ENCODE measurements at regions not wholly inside any gene's neighbourhood (a gene's known extent, or its start where the extent isn't known, plus 50 kb on each side); places are given as distances from the start of the nearest gene placed in this dataset.

- ATAC-seq: no peak
- Mint-ChIP-seq H3K27ac (no peak overlapping the region), H3K27me3 (peaks cover 28% of the 10 kb centered on the region), H3K9me3 (peaks cover 4% of the 10 kb centered on the region), H3K4me3 (no peak overlapping the region), H3K36me3 (no peaks in the 10 kb centered on the region), H3K4me1 (no peaks in the 10 kb centered on the region)
These were observed 77.3 kb downstream of the COPS8 start for GRCh38 chr2:237162959-237163358.

GRCh38 chr2:237164474-237165042 lies 78.9 kb downstream of the COPS8 start:
- ATAC-seq: no peak
- Mint-ChIP-seq H3K27ac (no peak overlapping the region), H3K4me3 (no peak overlapping the region), H3K4me1 (no peaks in the 10 kb centered on the region), H3K9me3 (peaks cover 15% of the 10 kb centered on the region), H3K27me3 (peaks cover 28% of the 10 kb centered on the region), H3K36me3 (no peaks in the 10 kb centered on the region)

GRCh38 chr2:237165405-237166276 lies 80.0 kb downstream of the COPS8 start:
- H3K27me3 Mint-ChIP-seq: peaks cover 28% of the 10 kb centered on the region
- no peak overlapping the region for H3K4me3 Mint-ChIP-seq
- no peak overlapping the region for H3K27ac Mint-ChIP-seq
- peaks cover 17% of the 10 kb centered on the region for H3K9me3 Mint-ChIP-seq
- H3K4me1 Mint-ChIP-seq: no peaks in the 10 kb centered on the region
- H3K36me3 Mint-ChIP-seq: no peaks in the 10 kb centered on the region
- no peak for ATAC-seq

GRCh38 chr2:237167038-237167437 lies 81.3 kb downstream of the COPS8 start:
- Mint-ChIP-seq H3K9me3 (peaks cover 17% of the 10 kb centered on the region), H3K27ac (no peak overlapping the region), H3K36me3 (no peaks in the 10 kb centered on the region), H3K4me1 (no peaks in the 10 kb centered on the region), H3K4me3 (no peak overlapping the region), H3K27me3 (peaks cover 28% of the 10 kb centered on the region)
- ATAC-seq: no peak

GRCh38 chr2:237167934-237168333 lies 82.2 kb downstream of the COPS8 start:
- ATAC-seq: no peak
- H3K4me1 Mint-ChIP-seq: no peaks in the 10 kb centered on the region
- no peak overlapping the region for H3K27ac Mint-ChIP-seq
- no peak overlapping the region for H3K4me3 Mint-ChIP-seq
- H3K9me3 Mint-ChIP-seq: peaks cover 20% of the 10 kb centered on the region
- H3K27me3 Mint-ChIP-seq: peaks cover 35% of the 10 kb centered on the region
- H3K36me3 Mint-ChIP-seq: no peaks in the 10 kb centered on the region

- peaks cover 23% of the 10 kb centered on the region for H3K9me3 Mint-ChIP-seq
- H3K27ac Mint-ChIP-seq: no peak overlapping the region
- peaks cover 37% of the 10 kb centered on the region for H3K27me3 Mint-ChIP-seq
- no peak overlapping the region for H3K4me3 Mint-ChIP-seq
- no peaks in the 10 kb centered on the region for H3K36me3 Mint-ChIP-seq
- no peaks in the 10 kb centered on the region for H3K4me1 Mint-ChIP-seq
- ATAC-seq: no peak
These were observed 84.3 kb downstream of the COPS8 start for GRCh38 chr2:237170020-237170419.

GRCh38 chr2:237171396-237171795 lies 85.7 kb downstream of the COPS8 start:
- Mint-ChIP-seq H3K36me3 (no peaks in the 10 kb centered on the region), H3K9me3 (peaks cover 26% of the 10 kb centered on the region), H3K4me3 (no peak overlapping the region), H3K27ac (no peak overlapping the region), H3K4me1 (no peaks in the 10 kb centered on the region), H3K27me3 (peaks cover 24% of the 10 kb centered on the region)
- no peak for ATAC-seq

- no peak for ATAC-seq
- peaks cover 20% of the 10 kb centered on the region for H3K27me3 Mint-ChIP-seq
- no peak overlapping the region for H3K27ac Mint-ChIP-seq
- no peaks in the 10 kb centered on the region for H3K36me3 Mint-ChIP-seq
- no peak overlapping the region for H3K4me3 Mint-ChIP-seq
- H3K9me3 Mint-ChIP-seq: peaks cover 26% of the 10 kb centered on the region
- H3K4me1 Mint-ChIP-seq: no peaks in the 10 kb centered on the region
These were observed 86.2 kb downstream of the COPS8 start for GRCh38 chr2:237171881-237172280.

GRCh38 chr2:237177052-237177451 lies 91.4 kb downstream of the COPS8 start:
- peaks cover 22% of the 10 kb centered on the region for H3K27me3 Mint-ChIP-seq
- H3K27ac Mint-ChIP-seq: no peak overlapping the region
- no peaks in the 10 kb centered on the region for H3K36me3 Mint-ChIP-seq
- H3K4me3 Mint-ChIP-seq: no peak overlapping the region
- H3K9me3 Mint-ChIP-seq: peaks cover 11% of the 10 kb centered on the region
- ATAC-seq: no peak
- no peaks in the 10 kb centered on the region for H3K4me1 Mint-ChIP-seq

GRCh38 chr2:237177986-237178385 lies 92.3 kb downstream of the COPS8 start:
- Mint-ChIP-seq H3K27me3 (peaks cover 14% of the 10 kb centered on the region), H3K36me3 (no peaks in the 10 kb centered on the region), H3K9me3 (peaks cover 8% of the 10 kb centered on the region), H3K4me3 (no peak overlapping the region), H3K4me1 (no peaks in the 10 kb centered on the region), H3K27ac (no peak overlapping the region)
- ATAC-seq: no peak

- Mint-ChIP-seq H3K4me1 (no peaks in the 10 kb centered on the region), H3K27ac (no peak overlapping the region), H3K36me3 (no peaks in the 10 kb centered on the region), H3K9me3 (peaks cover 6% of the 10 kb centered on the region), H3K27me3 (peaks cover 10% of the 10 kb centered on the region), H3K4me3 (no peak overlapping the region)
- no peak for ATAC-seq
These were observed 92.7 kb downstream of the COPS8 start for GRCh38 chr2:237178396-237178795.

GRCh38 chr2:237179161-237179560 lies 93.5 kb downstream of the COPS8 start:
- ATAC-seq: no peak
- Mint-ChIP-seq H3K27me3 (peaks cover 5% of the 10 kb centered on the region), H3K36me3 (no peaks in the 10 kb centered on the region), H3K9me3 (peaks cover 3% of the 10 kb centered on the region), H3K27ac (no peak overlapping the region), H3K4me3 (no peak overlapping the region), H3K4me1 (no peaks in the 10 kb centered on the region)

GRCh38 chr2:237180187-237180586 lies 94.5 kb downstream of the COPS8 start:
- no peaks in the 10 kb centered on the region for H3K36me3 Mint-ChIP-seq
- ATAC-seq: no peak
- no peak overlapping the region for H3K27ac Mint-ChIP-seq
- peaks cover 5% of the 10 kb centered on the region for H3K27me3 Mint-ChIP-seq
- no peak overlapping the region for H3K4me3 Mint-ChIP-seq
- H3K9me3 Mint-ChIP-seq: peaks cover 2% of the 10 kb centered on the region
- H3K4me1 Mint-ChIP-seq: no peaks in the 10 kb centered on the region

GRCh38 chr2:237180987-237181386 lies 95.3 kb downstream of the COPS8 start:
- Mint-ChIP-seq H3K36me3 (no peaks in the 10 kb centered on the region), H3K9me3 (no peaks in the 10 kb centered on the region), H3K27ac (no peak overlapping the region), H3K4me1 (no peaks in the 10 kb centered on the region), H3K27me3 (peaks cover 5% of the 10 kb centered on the region), H3K4me3 (no peak overlapping the region)
- ATAC-seq: no peak

GRCh38 chr2:237181844-237182243 lies 96.2 kb downstream of the COPS8 start:
- Mint-ChIP-seq H3K4me3 (no peak overlapping the region), H3K4me1 (no peaks in the 10 kb centered on the region), H3K36me3 (no peaks in the 10 kb centered on the region), H3K27ac (no peak overlapping the region), H3K27me3 (peaks cover 5% of the 10 kb centered on the region), H3K9me3 (no peaks in the 10 kb centered on the region)
- ATAC-seq: no peak

All from stimulated activated memory B cell treated with anti-CD40 and anti-IgM and Interleukin-4, amounts not matched to agents 10 μg/mL and 1 μg/mL and 100 μg/mL, for 72 hours (primary cell).